COLO668 (cell line): ENCODE measurements at regions not wholly inside any gene's neighbourhood (a gene's known extent, or its start where the extent isn't known, plus 50 kb on each side); places are given as distances from the start of the nearest gene placed in this dataset.
"Not testable (repeated sequence)": the region's sequence is repeated elsewhere in the genome, so short reads cannot be mapped to it uniquely, and the experiment has no call there.

Experiments used
- DNase-seq: peaks from one replicate; lab custom pipeline; 2025; ENCODE audit not compliant: unreplicated experiment; lab: John Stamatoyannopoulos, UW

- no peak for DNase-seq
Measured at GRCh38 chr7:119916501-119916900, 356.5 kb upstream of the KCND2 start.

GRCh38 chr7:119918185-119918584 lies 354.8 kb upstream of the KCND2 start:
- no peak for DNase-seq

- no peak for DNase-seq
Measured at GRCh38 chr7:119919986-119920385, 353.0 kb upstream of the KCND2 start.

- no peak for DNase-seq
Measured at GRCh38 chr7:119925581-119926289, 347.2 kb upstream of the KCND2 start.

GRCh38 chr7:119929891-119930290 lies 343.1 kb upstream of the KCND2 start:
- no peak for DNase-seq

GRCh38 chr7:119931230-119931824 lies 341.6 kb upstream of the KCND2 start:
- DNase-seq: no peak

GRCh38 chr7:119935418-119936025 lies 337.5 kb upstream of the KCND2 start:
- DNase-seq: no peak

GRCh38 chr7:119936836-119937235 lies 336.1 kb upstream of the KCND2 start:
- no peak for DNase-seq

- no peak for DNase-seq
Measured at GRCh38 chr7:119937745-119938144, 335.2 kb upstream of the KCND2 start.

GRCh38 chr7:119943942-119944600 lies 328.9 kb upstream of the KCND2 start:
- DNase-seq: no peak

GRCh38 chr7:119944601-119944972 lies 328.4 kb upstream of the KCND2 start:
- DNase-seq: no peak

GRCh38 chr7:119945822-119946221 lies 327.2 kb upstream of the KCND2 start:
- DNase-seq: no peak

GRCh38 chr7:119949053-119949452 lies 323.9 kb upstream of the KCND2 start:
- no peak for DNase-seq

GRCh38 chr7:119950390-119951041 lies 322.5 kb upstream of the KCND2 start:
- DNase-seq: not testable (repeated sequence)

- DNase-seq: not testable (repeated sequence)
Measured at GRCh38 chr7:119951614-119952013, 321.4 kb upstream of the KCND2 start.

GRCh38 chr7:119957335-119957734 lies 315.6 kb upstream of the KCND2 start:
- no peak for DNase-seq

GRCh38 chr7:119959811-119960210 lies 313.2 kb upstream of the KCND2 start:
- no peak for DNase-seq

- DNase-seq: no peak
Measured at GRCh38 chr7:119963654-119964053, 309.3 kb upstream of the KCND2 start.

GRCh38 chr7:119964065-119964464 lies 308.9 kb upstream of the KCND2 start:
- DNase-seq: no peak

- no peak for DNase-seq
Measured at GRCh38 chr7:119964788-119965542, 308.0 kb upstream of the KCND2 start.

- no peak for DNase-seq
Measured at GRCh38 chr7:119967221-119967620, 305.8 kb upstream of the KCND2 start.
